Stimulated activated CD4-positive, alpha-beta T cell treated with anti-CD3 and anti-CD28 coated beads, Interleukin-15, amount 100 ng/mL, for 48 hours (primary cell): ENCODE measurements at regions not wholly inside any gene's neighbourhood (a gene's known extent, or its start where the extent isn't known, plus 50 kb on each side); places are given as distances from the start of the nearest gene placed in this dataset.
"Not testable (repeated sequence)": the region's sequence is repeated elsewhere in the genome, so short reads cannot be mapped to it uniquely, and the experiment has no call there.

Experiments used
- DNase-seq, 2 donors: peaks; one replicate each; pipeline ENCODE4 v3.0.0-alpha.2; 2020; ENCODE audit warnings: low read depth in 2 of 2

DNA sequence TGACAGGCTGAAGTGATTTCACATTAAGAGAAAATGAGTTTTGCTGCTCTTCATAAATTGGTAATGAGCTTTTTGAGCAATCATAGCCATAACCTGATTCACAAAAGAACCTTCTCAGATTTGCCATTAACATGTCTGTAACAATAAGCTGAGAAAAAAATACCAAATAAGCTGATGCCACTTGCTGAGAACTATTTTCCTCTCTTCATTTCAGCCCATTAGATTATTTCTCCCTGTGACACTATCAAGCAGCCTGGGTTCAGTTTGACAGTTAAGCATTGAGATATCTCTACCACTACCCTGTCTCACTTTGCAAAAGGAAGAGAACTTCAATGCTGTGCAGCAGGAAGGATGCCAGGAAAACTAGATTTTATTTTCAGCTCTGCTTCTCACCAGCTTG, 673.9 kb downstream of the TRIB2 start:
- DNase-seq: no peak

DNA sequence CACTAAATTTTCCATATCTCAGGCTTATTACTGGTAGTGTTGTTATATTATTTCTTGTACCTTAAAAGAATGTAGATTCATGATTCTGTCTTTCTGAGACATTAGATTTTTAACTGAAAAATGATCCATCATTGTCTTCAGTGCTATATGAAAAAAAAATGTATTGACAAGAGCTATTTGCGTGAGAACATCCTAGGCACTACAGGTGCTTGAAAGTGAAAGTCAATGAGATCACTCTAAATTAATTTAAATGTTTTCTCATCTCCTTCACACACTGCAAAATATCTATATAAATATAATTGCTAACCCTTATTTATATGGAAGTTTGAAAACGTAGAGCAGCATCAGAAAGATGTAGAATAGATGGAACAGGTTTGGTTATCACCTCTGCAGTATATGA, 684.6 kb downstream of the TRIB2 start:
- no peak for DNase-seq

DNA sequence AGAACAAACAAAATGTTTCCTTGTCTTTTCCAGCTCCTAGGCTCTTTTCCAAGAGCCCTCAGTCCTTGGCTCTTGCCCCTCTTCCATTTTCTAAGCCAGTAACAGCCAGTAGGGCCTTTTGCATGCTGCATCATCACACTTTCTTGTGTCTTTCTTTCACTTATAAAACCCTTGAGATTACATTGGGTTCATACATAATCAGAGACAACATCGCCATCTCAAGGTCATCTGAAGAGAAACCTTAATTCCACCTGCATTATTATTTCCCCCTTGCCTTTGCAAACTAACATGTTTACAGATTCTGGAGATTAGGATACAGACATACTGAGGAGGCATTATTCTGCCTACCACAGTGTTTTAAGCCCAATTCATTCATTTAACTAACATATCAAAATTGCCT, 697.3 kb downstream of the TRIB2 start:
- no peak for DNase-seq

DNA sequence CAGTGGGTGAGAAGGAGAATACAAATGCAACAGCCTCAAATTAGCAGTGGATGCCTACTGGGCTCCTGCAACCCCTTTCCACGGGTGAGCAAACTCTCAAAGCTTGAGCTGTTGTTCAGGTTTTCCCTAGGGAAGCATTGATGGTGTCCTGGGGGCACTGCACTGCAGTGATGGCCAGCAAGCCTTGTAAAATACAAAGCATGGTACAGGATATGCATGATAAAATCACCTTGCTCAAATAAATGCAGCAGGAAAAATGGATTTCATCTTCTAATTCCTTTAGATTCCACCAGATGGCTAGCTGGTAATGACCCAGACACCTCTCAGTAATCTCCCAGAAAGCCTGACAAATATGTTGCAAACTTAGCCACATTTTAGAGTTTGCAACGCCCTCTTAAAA, 698.2 kb downstream of the TRIB2 start:
- DNase-seq: no peak

DNA sequence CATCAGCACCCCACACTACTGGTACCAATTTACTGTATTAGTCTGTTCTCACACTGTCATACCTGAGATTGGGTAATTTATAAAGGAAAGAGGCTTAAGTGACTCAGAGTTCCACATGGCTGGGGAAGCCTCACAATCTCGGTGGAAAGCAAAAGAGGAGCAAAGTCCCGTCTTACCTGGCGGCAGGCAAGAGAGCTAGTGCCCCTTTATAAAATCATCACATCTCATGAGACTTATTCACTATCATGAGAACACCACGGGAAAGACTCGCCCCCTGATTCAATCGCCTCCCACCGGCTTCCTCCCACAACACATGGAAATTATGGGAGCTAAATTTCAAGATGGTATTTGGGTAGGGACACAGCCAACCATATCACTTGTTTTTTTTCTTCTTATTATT, 717.2 kb downstream of the TRIB2 start:
- no peak for DNase-seq

DNA sequence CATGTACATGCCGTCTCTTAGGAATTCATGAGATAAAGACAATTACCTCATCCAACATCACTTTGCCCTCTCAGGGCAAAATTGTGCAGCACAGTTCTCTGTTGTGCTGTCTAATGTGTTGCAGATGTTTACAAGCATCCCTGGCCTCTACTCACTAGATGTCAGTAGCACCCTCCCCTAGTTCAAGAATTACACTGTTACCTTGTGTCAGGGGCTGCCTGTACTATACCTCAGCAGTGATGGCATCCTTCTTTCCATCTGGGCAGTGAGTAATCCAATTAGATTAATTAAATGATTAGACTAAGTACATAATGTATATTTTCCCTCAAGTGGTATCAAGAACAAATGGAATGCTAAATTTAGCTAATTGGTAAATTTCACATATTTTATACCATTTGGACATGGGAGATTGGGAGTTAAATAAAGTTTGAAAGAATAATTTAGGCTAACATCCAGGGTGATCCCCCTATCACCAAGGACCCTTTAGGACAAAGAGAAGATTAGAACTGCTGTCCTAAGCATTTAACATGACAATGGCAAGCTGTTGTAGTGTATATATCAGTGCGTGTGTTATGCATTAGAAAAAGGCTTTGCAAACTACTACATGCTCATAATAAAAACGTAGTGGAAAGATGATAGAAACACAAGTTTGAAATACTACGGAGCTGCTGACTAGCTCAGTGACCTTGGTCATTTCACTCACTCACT, 727.0 kb downstream of the TRIB2 start:
- not testable (repeated sequence) for DNase-seq

DNA sequence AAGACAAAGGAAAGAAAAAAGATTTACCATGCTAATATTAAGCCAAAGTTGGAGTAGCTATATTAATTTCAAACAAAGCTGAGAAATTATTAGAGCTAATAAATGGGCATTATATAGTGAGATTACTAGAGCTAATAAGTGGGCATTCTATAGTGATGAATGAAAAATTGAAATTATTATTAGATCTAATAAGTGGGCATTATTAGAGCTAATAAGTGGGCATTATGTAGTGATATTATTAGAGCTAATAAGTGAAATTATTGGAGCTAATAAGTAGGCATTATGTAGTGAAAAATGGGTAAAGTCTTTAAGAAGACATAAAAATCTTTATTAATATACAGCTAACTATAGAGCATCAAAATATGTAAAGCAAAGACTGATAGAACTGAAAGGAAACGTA, 745.7 kb downstream of the TRIB2 start:
- no peak for DNase-seq

DNA sequence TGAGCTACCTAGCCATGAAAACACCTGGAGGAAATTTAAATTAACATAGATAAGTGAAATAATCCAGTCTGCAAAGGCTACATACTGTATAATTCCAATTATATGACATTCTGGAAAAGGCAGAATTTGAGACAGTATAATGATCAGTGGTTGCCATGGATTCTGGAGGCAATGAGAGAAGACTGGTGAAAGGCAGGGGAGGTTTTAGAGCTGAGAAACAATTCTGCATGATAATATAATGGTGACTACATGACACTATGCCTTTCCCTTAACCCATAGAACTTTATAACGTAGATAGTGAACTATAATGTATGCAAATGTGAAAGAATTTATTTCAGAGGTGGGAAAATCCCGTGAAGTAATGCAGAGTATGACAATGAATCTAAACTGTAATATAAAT, 749.3 kb downstream of the TRIB2 start:
- DNase-seq: no peak

DNA sequence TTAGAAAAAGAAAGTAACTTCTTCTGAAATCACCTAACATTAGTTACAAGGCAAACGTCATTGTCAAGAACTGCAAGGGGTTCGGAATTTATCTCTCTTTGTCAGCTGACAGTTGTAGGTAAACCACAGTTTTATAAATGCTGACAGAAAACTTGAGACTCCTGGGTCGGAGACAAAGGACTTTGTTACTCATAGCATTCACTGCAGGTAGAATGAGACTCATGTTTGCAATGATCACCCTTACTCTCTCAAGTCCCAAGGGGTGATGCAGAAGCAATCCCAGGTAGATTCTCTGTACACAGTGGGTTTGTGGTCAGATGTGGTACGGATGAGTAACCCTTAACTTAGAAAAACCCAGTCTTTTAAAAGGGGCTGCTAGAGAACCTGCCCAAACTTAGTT, 757.8 kb downstream of the TRIB2 start:
- DNase-seq: no peak

DNA sequence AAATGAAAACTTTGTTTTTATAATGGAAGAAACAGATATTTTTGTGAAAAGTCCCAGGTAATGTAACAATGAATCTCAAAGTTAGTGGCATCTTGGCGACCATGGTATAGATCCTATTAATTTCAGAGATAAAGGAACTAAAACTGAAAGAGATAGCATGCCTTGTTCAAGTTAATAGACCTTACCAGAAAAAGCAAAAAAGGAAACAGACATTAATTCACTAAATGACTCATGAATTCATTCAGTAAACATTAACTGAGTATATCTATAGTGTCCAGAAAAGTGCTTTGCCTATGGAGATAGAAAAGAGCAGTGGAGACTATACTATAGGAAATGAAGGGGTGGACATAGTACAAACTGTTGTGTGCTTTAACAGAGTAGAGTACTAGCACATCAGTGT, 763.3 kb downstream of the TRIB2 start:
- DNase-seq: no peak

DNA sequence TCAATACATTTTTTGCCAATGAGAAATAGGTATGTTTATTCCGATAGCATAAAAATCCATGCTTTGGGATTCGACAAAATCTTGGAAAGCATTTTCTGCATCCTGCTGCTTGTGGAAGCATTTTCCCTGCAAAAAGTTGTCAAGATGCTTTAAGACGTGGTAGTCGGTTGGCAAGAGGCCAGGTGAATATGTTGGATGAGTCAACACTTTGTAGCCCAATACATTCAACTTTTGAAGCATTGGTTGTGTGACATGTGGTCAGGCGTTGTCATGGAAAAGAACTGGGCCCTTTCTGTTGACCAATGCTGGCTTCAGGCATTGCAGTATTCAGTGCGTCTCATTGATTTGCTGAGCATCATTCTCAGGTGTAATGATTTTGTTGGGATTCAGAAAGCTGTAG, 764.5 kb downstream of the TRIB2 start:
- DNase-seq: no peak

DNA sequence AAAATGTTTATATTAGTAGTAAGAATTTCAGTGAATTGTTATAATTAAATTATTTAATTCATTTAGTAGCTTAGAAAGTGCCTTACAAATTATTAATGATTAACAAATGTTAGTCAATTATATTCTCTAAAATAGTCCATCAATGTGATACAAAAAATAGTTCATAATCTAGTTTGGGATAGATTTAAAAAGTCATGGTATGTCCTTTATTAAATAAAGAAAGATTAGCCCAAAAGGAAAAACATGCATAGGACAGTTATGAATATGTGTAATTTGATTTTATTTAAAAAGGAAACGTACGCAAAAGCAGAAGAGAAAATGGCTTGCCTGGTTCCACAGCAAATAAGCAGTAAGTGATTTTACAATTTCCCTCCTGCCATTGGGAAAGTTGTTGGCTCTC, 768.5 kb downstream of the TRIB2 start:
- DNase-seq: no peak

DNA sequence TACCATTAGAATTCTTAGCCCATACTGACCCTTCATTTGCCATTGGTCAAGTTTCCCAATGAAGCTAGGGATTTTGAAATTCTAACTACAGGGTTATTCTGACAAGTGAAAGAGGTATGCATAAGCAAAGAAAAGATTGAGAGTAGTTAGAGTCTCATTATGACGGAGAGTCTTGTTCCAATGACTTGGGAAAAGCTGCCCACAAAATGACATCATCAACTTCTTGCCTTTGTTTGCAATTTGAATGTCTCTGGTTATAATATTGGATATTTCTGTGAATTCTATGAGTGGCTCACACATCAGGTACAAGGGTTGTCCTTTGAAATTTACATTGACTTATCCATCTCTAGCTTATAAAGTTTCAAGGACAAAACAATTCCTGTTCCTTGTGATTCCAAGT, 772.2 kb downstream of the TRIB2 start:
- no peak for DNase-seq

DNA sequence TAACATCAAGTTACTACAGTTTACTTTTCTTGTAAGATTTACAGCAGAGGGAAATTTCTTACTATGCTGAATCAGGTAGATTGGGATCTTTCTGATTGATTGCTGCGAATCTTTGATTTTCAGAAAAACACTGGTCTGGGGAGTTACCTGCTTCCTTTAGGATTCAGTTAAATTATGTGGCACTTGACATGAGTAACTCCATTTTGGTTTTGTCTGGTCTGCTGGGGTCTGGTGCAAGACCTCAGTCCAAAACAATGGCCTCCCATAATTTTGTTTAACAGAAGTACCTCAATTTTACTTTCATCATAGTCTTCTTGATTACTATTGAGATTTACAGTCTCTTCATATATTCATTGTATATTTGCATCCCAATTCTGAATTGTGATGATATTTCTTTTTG, 775.5 kb downstream of the TRIB2 start:
- DNase-seq: no peak

DNA sequence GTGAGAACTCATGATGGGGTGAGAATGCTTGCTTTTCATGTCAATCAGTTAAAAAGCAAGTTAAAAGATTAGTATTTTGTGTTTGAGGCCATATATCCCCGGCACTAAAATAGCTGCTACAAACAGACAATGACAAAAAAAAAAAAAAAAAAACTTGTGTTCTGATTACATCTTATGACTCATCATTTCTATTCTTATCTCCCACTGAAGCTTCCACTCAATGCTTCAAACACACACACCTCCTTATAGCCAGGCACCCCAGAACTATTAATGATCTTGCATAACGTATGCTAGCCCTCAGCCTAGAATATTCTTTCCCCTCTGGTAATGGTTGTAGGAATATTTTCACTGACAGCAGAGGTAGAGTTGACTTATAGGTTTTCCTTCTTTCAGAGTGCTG, 778.3 kb downstream of the TRIB2 start:
- no peak for DNase-seq

DNA sequence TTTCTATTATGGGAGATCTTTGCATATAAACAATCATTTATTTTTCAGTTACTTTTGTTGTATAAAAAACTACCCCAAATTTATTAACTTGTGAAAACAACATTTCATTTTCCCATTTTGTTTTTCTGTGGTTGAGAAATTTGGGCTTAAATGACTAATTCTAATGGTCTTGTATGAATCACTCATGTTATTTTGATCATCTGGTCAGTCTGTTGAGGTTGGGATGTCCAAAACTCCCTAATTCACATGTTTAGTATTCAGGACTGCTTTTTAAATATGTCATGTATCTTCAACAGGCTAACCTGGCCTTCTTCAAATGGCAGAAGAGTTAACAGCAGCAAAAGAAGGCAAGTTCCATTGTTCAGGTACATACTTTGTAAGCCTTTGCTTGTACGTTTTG, 788.1 kb downstream of the TRIB2 start:
- no peak for DNase-seq

DNA sequence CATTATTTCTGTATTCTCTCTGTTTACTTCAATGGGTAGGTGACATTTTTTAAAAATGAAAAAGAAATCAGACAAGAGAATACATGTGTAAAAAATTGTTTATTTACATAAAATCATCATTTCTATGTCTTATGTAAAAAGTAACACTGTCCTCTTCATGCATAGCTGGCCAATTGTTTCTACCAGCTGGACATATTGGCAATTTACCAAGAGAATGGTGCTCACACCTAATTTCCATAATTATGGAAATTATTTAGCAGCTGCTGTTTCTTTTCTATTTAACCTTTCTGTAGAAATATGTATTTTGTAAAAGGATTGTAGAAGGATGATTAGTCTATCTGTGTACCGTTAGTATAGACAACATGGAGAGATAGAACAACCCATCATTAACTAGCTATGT, 791.9 kb downstream of the TRIB2 start:
- no peak for DNase-seq

DNA sequence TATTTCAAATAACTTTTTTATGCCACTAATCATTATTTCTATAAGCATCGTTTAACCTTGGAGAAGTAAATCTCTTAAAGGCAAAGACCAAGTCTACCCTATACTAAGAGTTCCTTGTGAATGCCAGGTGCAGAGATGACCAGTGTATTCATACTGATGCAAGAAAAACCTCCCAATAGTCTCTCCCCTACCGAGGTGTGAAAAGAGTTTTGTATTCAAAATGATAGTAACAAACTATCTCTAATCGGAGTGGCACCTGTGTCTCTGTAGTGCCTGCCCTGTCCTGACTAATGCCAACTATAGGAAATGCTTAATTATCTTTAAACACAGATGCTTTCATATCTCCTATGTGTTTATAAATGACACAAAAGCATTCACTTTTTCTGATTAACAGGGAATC, 798.5 kb downstream of the TRIB2 start:
- no peak for DNase-seq

DNA sequence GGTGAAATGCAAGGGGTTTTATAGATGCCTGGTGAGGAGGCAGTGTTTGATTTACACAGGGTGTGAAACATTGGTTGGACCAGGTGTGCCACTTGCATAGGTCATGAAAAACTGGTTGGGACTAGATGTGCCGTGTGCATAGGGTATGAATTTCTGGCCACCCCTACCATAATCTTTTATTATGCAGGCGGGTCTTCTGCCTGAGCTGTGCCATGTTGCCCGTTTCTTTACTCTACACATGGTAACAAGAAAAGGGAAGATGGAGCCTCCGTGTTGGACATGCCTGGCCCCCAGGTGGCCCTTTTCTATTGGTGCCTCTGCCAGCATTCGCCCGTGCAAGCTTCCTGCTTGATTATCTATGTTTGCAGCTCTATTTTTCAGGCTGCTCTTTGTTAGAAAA, 805.4 kb downstream of the TRIB2 start:
- DNase-seq: no peak

DNA sequence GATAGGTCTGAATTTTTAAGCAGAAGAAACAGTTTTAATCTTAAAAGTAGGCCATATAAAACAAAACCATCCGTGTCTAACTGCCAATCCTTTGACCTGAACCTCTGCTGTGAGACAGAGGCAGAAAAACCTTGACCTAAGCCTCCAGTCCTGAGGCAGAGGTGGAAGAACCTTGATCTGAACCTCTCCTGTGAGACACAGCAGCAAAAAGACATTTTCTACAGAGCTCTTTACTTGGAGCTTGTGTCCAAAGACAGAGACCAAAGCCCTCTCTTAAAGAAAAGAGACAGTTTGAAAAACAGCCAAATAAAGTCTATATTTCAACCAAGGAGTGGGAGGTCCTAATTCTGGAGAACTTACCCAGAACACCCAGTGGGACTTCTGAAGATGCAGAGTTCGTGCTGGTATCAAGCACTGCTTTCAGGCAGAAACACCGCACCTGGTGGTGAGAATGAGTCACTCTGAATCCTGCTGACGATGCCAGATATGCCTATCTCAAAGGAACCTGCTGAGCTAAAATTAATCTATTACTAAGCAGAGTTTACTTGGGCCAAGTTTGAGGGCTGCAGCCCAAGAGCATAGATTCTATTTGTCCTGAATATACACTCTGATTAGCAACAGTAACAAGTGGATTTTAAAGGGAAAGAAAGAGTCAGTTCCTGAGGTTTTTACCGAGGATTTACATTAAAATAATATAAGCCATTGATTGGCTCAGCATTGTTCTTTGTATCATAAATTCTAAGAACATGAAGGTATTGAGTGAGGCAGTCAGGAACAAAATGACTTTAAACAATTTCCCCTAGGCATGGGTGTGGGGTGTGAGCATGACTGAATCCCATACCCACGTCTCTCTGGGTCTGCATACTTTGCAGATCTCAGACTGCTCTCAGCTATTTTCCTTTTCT, 806.4 kb downstream of the TRIB2 start:
- no peak for DNase-seq

DNA sequence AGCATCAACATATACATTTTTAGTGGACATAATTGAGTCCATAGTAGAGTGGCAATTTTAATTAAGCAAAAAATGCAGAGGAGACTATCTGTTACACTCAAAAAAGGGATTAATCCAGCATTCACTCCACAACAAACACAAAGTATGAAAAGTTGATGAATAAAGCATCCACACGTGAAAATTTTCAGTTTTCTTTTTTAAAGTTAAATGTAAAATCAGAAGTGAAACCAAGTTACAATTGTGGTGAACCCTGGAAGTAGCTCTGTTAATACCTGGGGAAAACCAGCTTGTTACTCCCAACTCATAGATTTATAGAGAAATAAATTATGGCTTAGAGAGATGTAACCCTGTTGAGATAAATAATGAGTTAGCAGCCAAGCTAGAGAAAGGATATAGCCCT, 807.8 kb downstream of the TRIB2 start:
- DNase-seq: no peak

DNA sequence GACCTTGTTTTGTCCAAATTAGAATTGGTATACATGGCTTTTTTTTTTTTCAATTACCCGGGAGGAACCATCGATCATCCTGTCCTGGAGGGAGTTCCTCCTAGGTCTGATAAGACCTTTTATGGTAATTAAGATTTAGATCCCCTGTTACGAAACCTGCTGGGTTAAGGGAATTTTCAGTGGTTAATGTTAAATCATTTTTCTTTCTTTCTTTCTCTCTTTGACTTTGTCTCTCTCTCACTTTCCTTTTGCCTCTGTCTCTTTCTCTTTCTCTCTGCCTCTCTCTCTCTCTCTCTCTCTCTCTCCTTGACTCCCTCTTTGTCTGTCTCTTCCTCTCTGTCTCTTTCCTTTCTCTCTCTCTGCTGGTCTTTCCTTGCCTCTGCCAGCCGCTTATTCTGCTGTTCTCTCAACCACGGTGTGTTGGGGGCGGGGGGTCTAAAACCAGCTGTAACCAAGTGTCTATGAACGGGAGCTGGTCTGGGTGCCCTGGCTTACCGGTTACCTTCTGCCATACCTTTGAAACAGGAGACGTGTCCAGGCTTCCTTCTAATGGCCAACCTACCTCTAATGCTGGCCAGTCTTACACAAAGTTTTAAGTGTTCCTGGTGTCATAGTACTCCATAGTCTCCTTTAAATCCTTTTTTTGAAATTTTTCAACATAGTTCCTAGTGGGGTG, 815.1 kb downstream of the TRIB2 start:
- DNase-seq: not testable (repeated sequence)
